ENCODE measurements at regions not wholly inside any gene's neighbourhood (a gene's known extent, or its start where the extent isn't known, plus 50 kb on each side); places are given as distances from the start of the nearest gene placed in this dataset.

DNA sequence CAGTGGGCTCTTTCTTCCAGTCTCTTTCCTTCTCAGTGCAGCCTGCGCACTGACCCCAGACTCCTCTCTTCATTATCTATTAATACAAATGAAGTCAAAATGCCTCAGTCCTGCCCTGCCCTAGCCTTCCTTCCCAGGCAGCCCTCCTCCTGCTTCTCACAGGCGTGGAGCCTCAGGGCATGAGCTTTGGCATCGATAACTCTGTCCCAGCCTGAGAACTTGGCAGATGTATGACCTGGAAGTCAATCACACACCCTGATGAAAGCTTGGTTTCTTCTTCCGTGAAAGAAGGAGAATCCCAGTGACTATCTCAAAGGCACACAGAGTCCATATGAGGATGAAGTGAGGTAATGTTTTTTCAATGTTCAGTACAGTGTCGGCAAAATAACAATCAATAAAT, 600.7 kb upstream of the ID2 start:
- CTCF ChIA-PET: no interaction called here
- FAIRE-seq (no peak), ATAC-seq (no peak), DNase-seq (ENCODE audit: low read depth in 1 of 2, low spot score in 1 of 2) (no peak)
- H3K9me3 ChIP-seq: peaks cover 6% of the 10 kb centered on the region; the same call in 1 of the 3 replicates
- no peak overlapping the region for H3K4me2 ChIP-seq
- 56% methylated on average over 5 of the region's 5 CpGs for WGBS (ENCODE audit: missing lambda C conversion rate)
- POLR2A ChIA-PET: no interaction called here
- no peaks in the 10 kb centered on the region for H3K4me1 ChIP-seq
- no peak for TF ChIP-seq JUN (IDR thresholded peaks at IDR 0.05)
- TF ChIP-seq ZFP36 (IDR thresholded peaks at IDR 0.05; ENCODE audit: borderline replicate concordance, partially characterized antibody): no peak
- TF ChIP-seq CBX8 (IDR thresholded peaks at IDR 0.05): no peak
- TF ChIP-seq, protein P1, sequence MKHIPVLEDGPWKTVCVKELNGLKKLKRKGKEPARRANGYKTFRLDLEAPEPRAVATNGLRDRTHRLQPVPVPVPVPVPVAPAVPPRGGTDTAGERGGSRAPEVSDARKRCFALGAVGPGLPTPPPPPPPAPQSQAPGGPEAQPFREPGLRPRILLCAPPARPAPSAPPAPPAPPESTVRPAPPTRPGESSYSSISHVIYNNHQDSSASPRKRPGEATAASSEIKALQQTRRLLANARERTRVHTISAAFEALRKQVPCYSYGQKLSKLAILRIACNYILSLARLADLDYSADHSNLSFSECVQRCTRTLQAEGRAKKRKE (CRISPR knock-in tag; IDR thresholded peaks at IDR 0.05; ENCODE audit: low read depth): no peak
- TF ChIP-seq CHD2 (IDR thresholded peaks at IDR 0.05; ENCODE audit: low read length, partially characterized antibody): no peak
- TF ChIP-seq TFCP2L1 (CRISPR knock-in tag; IDR thresholded peaks at IDR 0.05): no peak
- TF ChIP-seq RFX5 (IDR thresholded peaks at IDR 0.05): no peak
- TF ChIP-seq, protein P2, sequence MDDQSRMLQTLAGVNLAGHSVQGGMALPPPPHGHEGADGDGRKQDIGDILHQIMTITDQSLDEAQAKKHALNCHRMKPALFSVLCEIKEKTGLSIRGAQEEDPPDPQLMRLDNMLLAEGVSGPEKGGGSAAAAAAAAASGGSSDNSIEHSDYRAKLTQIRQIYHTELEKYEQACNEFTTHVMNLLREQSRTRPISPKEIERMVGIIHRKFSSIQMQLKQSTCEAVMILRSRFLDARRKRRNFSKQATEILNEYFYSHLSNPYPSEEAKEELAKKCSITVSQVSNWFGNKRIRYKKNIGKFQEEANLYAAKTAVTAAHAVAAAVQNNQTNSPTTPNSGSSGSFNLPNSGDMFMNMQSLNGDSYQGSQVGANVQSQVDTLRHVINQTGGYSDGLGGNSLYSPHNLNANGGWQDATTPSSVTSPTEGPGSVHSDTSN (IDR thresholded peaks at IDR 0.05): no peak
- TF ChIP-seq, protein P3, sequence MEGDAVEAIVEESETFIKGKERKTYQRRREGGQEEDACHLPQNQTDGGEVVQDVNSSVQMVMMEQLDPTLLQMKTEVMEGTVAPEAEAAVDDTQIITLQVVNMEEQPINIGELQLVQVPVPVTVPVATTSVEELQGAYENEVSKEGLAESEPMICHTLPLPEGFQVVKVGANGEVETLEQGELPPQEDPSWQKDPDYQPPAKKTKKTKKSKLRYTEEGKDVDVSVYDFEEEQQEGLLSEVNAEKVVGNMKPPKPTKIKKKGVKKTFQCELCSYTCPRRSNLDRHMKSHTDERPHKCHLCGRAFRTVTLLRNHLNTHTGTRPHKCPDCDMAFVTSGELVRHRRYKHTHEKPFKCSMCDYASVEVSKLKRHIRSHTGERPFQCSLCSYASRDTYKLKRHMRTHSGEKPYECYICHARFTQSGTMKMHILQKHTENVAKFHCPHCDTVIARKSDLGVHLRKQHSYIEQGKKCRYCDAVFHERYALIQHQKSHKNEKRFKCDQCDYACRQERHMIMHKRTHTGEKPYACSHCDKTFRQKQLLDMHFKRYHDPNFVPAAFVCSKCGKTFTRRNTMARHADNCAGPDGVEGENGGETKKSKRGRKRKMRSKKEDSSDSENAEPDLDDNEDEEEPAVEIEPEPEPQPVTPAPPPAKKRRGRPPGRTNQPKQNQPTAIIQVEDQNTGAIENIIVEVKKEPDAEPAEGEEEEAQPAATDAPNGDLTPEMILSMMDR (IDR thresholded peaks at IDR 0.05): no peak
- TF ChIP-seq HEYL (CRISPR knock-in tag; IDR thresholded peaks at IDR 0.05): no peak
- no peak for TF ChIP-seq CHD4 (IDR thresholded peaks at IDR 0.05; ENCODE audit: borderline replicate concordance)
- no peak for TF ChIP-seq POLR2A (IDR thresholded peaks at IDR 0.05; ENCODE audit: low read length)
- TF ChIP-seq KDM5A (IDR thresholded peaks at IDR 0.05): no peak
- TF ChIP-seq, protein P4, sequence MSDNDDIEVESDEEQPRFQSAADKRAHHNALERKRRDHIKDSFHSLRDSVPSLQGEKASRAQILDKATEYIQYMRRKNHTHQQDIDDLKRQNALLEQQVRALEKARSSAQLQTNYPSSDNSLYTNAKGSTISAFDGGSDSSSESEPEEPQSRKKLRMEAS (IDR thresholded peaks at IDR 0.05): no peak
- no peak for TF ChIP-seq ESRRA (IDR thresholded peaks at IDR 0.05; ENCODE audit: borderline replicate concordance, low read length)
- no peak for TF ChIP-seq BHLHE40 (IDR thresholded peaks at IDR 0.05; ENCODE audit: low read depth, low read length)
- TF ChIP-seq RNF2 (IDR thresholded peaks at IDR 0.05; ENCODE audit: borderline replicate concordance, low read depth): no peak
- H3K4me3 ChIP-seq: no peak overlapping the region
- H3K27ac ChIP-seq: no peak overlapping the region

DNA sequence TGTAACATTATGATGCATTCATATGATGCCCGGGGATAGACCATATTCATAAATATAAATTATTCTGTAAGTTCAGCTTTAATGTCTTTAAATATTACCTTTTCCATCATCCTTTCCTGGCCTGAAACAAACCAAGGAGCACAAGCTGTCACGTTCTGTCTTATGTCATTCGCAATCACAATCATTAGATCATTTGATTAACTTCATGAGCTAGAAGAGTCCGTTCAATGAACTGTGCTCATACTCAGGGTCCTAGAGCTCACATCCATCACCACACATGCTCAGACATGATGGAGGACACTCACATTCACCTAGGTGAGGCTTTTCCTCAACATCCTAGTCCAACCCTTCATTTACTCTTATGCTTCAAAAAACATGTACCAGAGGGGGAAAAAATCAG, 599.0 kb upstream of the ID2 start:
- TF ChIP-seq RAD21 (conservative IDR thresholded peaks at IDR 0.05 in 1 of 2, IDR thresholded peaks at IDR 0.05 in 1 of 2): no peak
- TF ChIP-seq, protein P5, sequence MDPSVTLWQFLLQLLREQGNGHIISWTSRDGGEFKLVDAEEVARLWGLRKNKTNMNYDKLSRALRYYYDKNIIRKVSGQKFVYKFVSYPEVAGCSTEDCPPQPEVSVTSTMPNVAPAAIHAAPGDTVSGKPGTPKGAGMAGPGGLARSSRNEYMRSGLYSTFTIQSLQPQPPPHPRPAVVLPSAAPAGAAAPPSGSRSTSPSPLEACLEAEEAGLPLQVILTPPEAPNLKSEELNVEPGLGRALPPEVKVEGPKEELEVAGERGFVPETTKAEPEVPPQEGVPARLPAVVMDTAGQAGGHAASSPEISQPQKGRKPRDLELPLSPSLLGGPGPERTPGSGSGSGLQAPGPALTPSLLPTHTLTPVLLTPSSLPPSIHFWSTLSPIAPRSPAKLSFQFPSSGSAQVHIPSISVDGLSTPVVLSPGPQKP (IDR thresholded peaks at IDR 0.05; ENCODE audit: low read depth, low read length): no peak
- TF ChIP-seq SREBF2 (IDR thresholded peaks at IDR 0.05): no peak
- no peak for TF ChIP-seq FOSL2 (IDR thresholded peaks at IDR 0.05)
- TF ChIP-seq FOSL2 (CRISPR knock-in tag; IDR thresholded peaks at IDR 0.05): no peak
- no peak for TF ChIP-seq CHD4 (IDR thresholded peaks at IDR 0.05; ENCODE audit: borderline replicate concordance)
- TF ChIP-seq RNF2 (IDR thresholded peaks at IDR 0.05; ENCODE audit: borderline replicate concordance, low read depth): no peak
- TF ChIP-seq, protein P6, sequence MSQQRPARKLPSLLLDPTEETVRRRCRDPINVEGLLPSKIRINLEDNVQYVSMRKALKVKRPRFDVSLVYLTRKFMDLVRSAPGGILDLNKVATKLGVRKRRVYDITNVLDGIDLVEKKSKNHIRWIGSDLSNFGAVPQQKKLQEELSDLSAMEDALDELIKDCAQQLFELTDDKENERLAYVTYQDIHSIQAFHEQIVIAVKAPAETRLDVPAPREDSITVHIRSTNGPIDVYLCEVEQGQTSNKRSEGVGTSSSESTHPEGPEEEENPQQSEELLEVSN (IDR thresholded peaks at IDR 0.05; ENCODE audit: borderline replicate concordance, low read depth): no peak
- no peak for TF ChIP-seq CBX8 (IDR thresholded peaks at IDR 0.05)
- TF ChIP-seq, protein P7, sequence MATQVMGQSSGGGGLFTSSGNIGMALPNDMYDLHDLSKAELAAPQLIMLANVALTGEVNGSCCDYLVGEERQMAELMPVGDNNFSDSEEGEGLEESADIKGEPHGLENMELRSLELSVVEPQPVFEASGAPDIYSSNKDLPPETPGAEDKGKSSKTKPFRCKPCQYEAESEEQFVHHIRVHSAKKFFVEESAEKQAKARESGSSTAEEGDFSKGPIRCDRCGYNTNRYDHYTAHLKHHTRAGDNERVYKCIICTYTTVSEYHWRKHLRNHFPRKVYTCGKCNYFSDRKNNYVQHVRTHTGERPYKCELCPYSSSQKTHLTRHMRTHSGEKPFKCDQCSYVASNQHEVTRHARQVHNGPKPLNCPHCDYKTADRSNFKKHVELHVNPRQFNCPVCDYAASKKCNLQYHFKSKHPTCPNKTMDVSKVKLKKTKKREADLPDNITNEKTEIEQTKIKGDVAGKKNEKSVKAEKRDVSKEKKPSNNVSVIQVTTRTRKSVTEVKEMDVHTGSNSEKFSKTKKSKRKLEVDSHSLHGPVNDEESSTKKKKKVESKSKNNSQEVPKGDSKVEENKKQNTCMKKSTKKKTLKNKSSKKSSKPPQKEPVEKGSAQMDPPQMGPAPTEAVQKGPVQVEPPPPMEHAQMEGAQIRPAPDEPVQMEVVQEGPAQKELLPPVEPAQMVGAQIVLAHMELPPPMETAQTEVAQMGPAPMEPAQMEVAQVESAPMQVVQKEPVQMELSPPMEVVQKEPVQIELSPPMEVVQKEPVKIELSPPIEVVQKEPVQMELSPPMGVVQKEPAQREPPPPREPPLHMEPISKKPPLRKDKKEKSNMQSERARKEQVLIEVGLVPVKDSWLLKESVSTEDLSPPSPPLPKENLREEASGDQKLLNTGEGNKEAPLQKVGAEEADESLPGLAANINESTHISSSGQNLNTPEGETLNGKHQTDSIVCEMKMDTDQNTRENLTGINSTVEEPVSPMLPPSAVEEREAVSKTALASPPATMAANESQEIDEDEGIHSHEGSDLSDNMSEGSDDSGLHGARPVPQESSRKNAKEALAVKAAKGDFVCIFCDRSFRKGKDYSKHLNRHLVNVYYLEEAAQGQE (IDR thresholded peaks at IDR 0.05): no peak
- no peak for TF ChIP-seq CEBPB (IDR thresholded peaks at IDR 0.05)
- no peak for TF ChIP-seq HDAC2 (IDR thresholded peaks at IDR 0.05)
- TF ChIP-seq HEYL (CRISPR knock-in tag; IDR thresholded peaks at IDR 0.05): no peak
- Histone ChIP-seq H3K9me3 (no peaks in the 10 kb centered on the region), H3K27ac (no peak overlapping the region), H3K4me2 (no peak overlapping the region), H3K4me1 (peaks cover 11% of the 10 kb centered on the region), H3K4me3 (no peak overlapping the region)
- WGBS (ENCODE audit: missing lambda C conversion rate): 63% methylated on average over 4 of the region's 4 CpGs
- FAIRE-seq (no peak), DNase-seq (ENCODE audit: low read depth in 1 of 2, low spot score in 1 of 2) (no peak), ATAC-seq (no peak)
- ChIA-PET CTCF (no interaction called here), POLR2A (no interaction called here)
